KMS-11 (cell line): ENCODE measurements at regions not wholly inside any gene's neighbourhood (a gene's known extent, or its start where the extent isn't known, plus 50 kb on each side); places are given as distances from the start of the nearest gene placed in this dataset.
"Not testable (repeated sequence)": the region's sequence is repeated elsewhere in the genome, so short reads cannot be mapped to it uniquely, and the experiment has no call there.

Experiments
- H2AFZ ChIP-seq: fragments of 200-600 bp; sonication (generic); 2 replicates; pipeline ENCODE4 v1.6.1; 2016; ENCODE audit warnings: antibody characterized with exemption, mixed run types, low read depth
- H3K27ac ChIP-seq: fragments of 200-600 bp; sonication (generic); 2 replicates; pipeline ENCODE4 v1.6.1; 2016; ENCODE audit warnings: mild to moderate bottlenecking, mixed run types
- H3K27me3 ChIP-seq: fragments of 200-600 bp; sonication (generic); 2 replicates; pipeline ENCODE4 v1.6.1; 2017; ENCODE audit warnings: mild to moderate bottlenecking, low read depth, mixed run types, moderate library complexity; ENCODE audit not compliant: insufficient read depth
- H3K36me3 ChIP-seq: fragments of 200-600 bp; sonication (generic); 2 replicates; pipeline ENCODE4 v1.6.1; 2017; ENCODE audit warnings: mild to moderate bottlenecking, mixed run types; ENCODE audit not compliant: insufficient read depth
- H3K4me1 ChIP-seq: fragments of 200-600 bp; sonication (generic); 2 replicates; pipeline ENCODE4 v1.6.1; 2016; ENCODE audit warnings: mild to moderate bottlenecking, low read depth, mixed run types; ENCODE audit not compliant: poor library complexity, severe bottlenecking
- H3K4me2 ChIP-seq: fragments of 200-600 bp; sonication (generic); 2 replicates; pipeline ENCODE4 v1.7.0; 2016; ENCODE audit warnings: mild to moderate bottlenecking, mixed run types
- H3K4me3 ChIP-seq: fragments of 200-600 bp; sonication (generic); IDR thresholded peaks from 2 replicates; pipeline ENCODE4 v1.6.1; 2017; ENCODE audit warnings: low read depth, low read length, mixed read lengths; ENCODE audit not compliant: insufficient read depth
- H3K79me2 ChIP-seq: fragments of 200-600 bp; sonication (generic); 2 replicates; pipeline ENCODE4 v1.6.1; 2016; ENCODE audit warnings: low read depth, mixed run types; ENCODE audit not compliant: insufficient read depth
- H3K9ac ChIP-seq: fragments of 200-600 bp; sonication (generic); 2 replicates; pipeline ENCODE4 v1.6.1; 2016; ENCODE audit warnings: mild to moderate bottlenecking, mixed run types
- H4K20me1 ChIP-seq: fragments of 200-600 bp; sonication (generic); 2 replicates; pipeline ENCODE4 v1.6.1; 2016; ENCODE audit warnings: mild to moderate bottlenecking, mixed run types; ENCODE audit not compliant: insufficient read depth
- TF ChIP-seq, protein P1 (sequence below): fragments of 200-600 bp; sonication (generic); conservative IDR thresholded peaks from 2 replicates; pipeline ENCODE4 v1.6.1; 2017; ENCODE audit warnings: low read depth, mild to moderate bottlenecking, antibody characterized with exemption, low read length, moderate library complexity, mixed read lengths

DNA sequence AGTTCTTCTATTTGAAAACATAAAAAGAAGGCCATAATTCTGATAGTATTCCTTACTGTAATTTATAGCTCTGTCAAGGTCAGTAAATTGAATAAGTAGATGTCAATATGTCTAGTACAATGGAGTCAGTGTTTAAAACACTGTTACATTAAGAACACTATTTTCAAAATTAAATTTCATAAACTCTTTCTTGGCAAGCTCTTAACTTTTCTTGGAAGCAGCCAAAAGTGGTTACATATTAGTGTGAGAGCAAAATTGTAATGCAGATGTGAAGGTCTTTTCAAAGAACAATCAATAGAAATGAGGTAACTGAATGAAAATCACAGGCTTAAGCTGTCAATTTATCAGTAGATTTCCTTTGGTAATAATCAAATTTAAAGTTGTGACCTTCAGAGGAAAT is 722.4 kb upstream of the NOVA1 start:
- no peak overlapping the region for H3K4me3 ChIP-seq
- no peaks in the 10 kb centered on the region for H4K20me1 ChIP-seq
- TF ChIP-seq, protein P1, sequence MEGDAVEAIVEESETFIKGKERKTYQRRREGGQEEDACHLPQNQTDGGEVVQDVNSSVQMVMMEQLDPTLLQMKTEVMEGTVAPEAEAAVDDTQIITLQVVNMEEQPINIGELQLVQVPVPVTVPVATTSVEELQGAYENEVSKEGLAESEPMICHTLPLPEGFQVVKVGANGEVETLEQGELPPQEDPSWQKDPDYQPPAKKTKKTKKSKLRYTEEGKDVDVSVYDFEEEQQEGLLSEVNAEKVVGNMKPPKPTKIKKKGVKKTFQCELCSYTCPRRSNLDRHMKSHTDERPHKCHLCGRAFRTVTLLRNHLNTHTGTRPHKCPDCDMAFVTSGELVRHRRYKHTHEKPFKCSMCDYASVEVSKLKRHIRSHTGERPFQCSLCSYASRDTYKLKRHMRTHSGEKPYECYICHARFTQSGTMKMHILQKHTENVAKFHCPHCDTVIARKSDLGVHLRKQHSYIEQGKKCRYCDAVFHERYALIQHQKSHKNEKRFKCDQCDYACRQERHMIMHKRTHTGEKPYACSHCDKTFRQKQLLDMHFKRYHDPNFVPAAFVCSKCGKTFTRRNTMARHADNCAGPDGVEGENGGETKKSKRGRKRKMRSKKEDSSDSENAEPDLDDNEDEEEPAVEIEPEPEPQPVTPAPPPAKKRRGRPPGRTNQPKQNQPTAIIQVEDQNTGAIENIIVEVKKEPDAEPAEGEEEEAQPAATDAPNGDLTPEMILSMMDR: no peak
- H2AFZ ChIP-seq: no peak overlapping the region
- no peak overlapping the region for H3K4me2 ChIP-seq
- no peaks in the 10 kb centered on the region for H3K36me3 ChIP-seq
- H3K27ac ChIP-seq: no peak overlapping the region
- H3K9ac ChIP-seq: no peak overlapping the region
- no peaks in the 10 kb centered on the region for H3K4me1 ChIP-seq
- no peaks in the 10 kb centered on the region for H3K27me3 ChIP-seq
- no peaks in the 10 kb centered on the region for H3K79me2 ChIP-seq

DNA sequence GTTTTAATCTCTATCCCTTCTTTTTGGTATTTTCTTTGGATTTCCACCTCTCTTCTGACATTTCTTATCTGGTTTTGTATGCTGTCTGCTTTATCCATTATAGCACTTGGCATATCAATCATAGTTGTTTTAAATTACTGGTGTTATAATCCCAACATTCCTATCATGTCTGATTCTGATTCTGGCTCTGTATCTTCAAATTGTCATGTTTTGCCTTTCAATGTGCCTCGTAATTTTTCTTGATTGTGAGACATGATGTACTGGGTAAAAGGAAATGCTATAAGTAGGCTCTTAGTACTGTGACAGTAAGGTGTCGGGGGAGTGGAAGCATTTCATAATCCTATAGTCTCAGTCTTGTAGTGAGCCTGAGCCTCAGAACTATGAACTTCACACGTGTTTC is 729.3 kb upstream of the NOVA1 start:
- no peaks in the 10 kb centered on the region for H3K27me3 ChIP-seq
- no peak overlapping the region for H2AFZ ChIP-seq
- TF ChIP-seq, protein P1: no peak
- H3K36me3 ChIP-seq: no peaks in the 10 kb centered on the region
- H3K4me1 ChIP-seq: no peaks in the 10 kb centered on the region
- no peak overlapping the region for H3K27ac ChIP-seq
- H3K79me2 ChIP-seq: no peaks in the 10 kb centered on the region
- H4K20me1 ChIP-seq: no peaks in the 10 kb centered on the region
- H3K9ac ChIP-seq: no peak overlapping the region
- no peak overlapping the region for H3K4me3 ChIP-seq
- no peak overlapping the region for H3K4me2 ChIP-seq

DNA sequence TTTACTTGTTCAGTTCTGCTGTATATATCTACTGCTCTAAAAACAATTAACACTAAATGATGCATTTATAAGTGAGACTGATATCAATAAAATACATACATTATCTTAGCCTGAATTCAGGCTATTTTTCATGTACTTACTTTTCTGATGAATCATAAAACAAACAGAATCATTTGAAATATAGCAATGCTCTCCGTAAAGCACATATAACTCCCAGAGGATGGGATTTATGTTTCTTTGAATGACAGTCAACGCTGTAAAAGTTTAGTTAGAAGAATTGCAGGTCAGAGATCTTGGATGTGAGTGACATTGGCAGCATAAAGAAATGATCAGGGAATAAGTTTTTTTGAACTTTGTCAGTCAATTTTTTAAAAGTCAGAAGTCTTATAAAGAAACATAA is 740.2 kb upstream of the NOVA1 start:
- TF ChIP-seq, protein P1: no peak
- H2AFZ ChIP-seq: no peak overlapping the region
- H3K4me2 ChIP-seq: no peak overlapping the region
- no peaks in the 10 kb centered on the region for H4K20me1 ChIP-seq
- H3K9ac ChIP-seq: no peak overlapping the region
- no peak overlapping the region for H3K4me3 ChIP-seq
- no peaks in the 10 kb centered on the region for H3K79me2 ChIP-seq
- H3K36me3 ChIP-seq: no peaks in the 10 kb centered on the region
- no peak overlapping the region for H3K27ac ChIP-seq
- no peaks in the 10 kb centered on the region for H3K4me1 ChIP-seq
- no peaks in the 10 kb centered on the region for H3K27me3 ChIP-seq

DNA sequence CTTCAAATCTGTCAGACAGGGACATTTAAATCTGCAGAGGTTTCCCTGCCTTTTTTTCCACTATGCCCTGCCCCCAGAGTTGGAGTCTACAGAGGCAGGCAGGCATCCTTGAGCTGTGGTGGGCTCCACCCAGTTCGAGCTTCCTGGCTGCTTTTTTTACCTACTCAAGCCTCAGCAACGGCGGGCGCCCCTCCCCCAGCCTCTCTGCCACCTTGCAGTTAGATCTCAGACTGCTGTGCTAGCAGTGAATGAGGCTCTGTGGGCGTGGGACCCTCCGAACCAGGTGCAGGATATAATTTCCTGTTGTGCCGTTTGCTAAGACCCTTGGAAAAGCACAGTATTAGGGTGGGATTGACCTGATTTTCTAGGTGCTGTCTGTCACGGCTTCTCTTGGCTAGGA is 765.2 kb upstream of the NOVA1 start:
- not testable (repeated sequence) for H3K4me2 ChIP-seq, H2AFZ ChIP-seq, H3K4me3 ChIP-seq, H3K36me3 ChIP-seq, H3K27me3 ChIP-seq, H3K4me1 ChIP-seq, H4K20me1 ChIP-seq, H3K79me2 ChIP-seq, H3K9ac ChIP-seq, H3K27ac ChIP-seq

DNA sequence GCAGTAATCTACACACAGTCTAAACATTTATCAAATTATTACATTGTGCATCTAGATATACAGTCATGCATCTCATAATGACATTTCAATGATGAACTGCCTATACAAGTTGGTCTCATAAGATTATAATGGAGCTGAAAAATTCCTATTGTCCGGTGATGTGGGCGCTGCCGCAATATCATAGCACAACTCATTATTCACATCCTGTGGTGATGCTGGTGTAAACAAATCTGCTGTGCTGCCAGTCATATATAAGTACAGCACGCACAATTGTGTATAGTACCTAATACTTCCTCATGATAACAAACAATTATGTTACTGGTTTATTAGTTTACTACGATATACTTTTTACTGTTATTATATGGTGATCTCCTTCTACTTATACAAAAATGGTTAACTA is 768.8 kb upstream of the NOVA1 start:
- Histone ChIP-seq H3K4me1 (no peaks in the 10 kb centered on the region), H3K36me3 (no peaks in the 10 kb centered on the region), H4K20me1 (no peaks in the 10 kb centered on the region), H3K27ac (no peak overlapping the region), H3K27me3 (no peaks in the 10 kb centered on the region), H2AFZ (no peak overlapping the region), H3K9ac (no peak overlapping the region), H3K4me3 (no peak overlapping the region), H3K4me2 (no peak overlapping the region), H3K79me2 (no peaks in the 10 kb centered on the region)
- TF ChIP-seq, protein P1: no peak
